BLaER1 treated with 17β-estradiol and CSF1 and Interleukin-3, amounts not matched to agents 10 nM and 100 nM (cell line): ENCODE measurements at regions not wholly inside any gene's neighbourhood (a gene's known extent, or its start where the extent isn't known, plus 50 kb on each side); places are given as distances from the start of the nearest gene placed in this dataset.

Experiments
- H3K27ac ChIP-seq, 11 experiments: shearing (Covaris generic); formaldehyde crosslinking; 2 replicates each; pipeline ENCODE4 v1.8.1; 2022
- H3K27me3 ChIP-seq, 11 experiments: shearing (Covaris generic); formaldehyde crosslinking; 2 replicates each; pipeline ENCODE4 v1.8.1; 2022
- H3K36me3 ChIP-seq, 11 experiments: shearing (Covaris generic); formaldehyde crosslinking; 2 replicates each; pipeline ENCODE4 v1.8.1; 2022
- H3K4me1 ChIP-seq, 10 experiments: shearing (Covaris generic); formaldehyde crosslinking; 2 replicates each; pipeline ENCODE4 v1.8.1; 2022
- H3K4me2 ChIP-seq, 11 experiments: shearing (Covaris generic); formaldehyde crosslinking; 2 replicates each; pipeline ENCODE4 v1.8.1; 2022
- H3K4me3 ChIP-seq, 10 experiments: shearing (Covaris generic); formaldehyde crosslinking; 2 replicates each; pipeline ENCODE4 v1.8.1; 2022
- H3K9ac ChIP-seq, 11 experiments: shearing (Covaris generic); formaldehyde crosslinking; 2 replicates each; pipeline ENCODE4 v1.8.1; 2022
- H3K9me3 ChIP-seq, 11 experiments: shearing (Covaris generic); formaldehyde crosslinking; replicated peaks in 1 of 11; 2 replicates each; pipeline ENCODE4 v1.8.1; 2022
- H4K20me1 ChIP-seq, 11 experiments: shearing (Covaris generic); formaldehyde crosslinking; 2 replicates each; pipeline ENCODE4 v1.8.1; 2022
- Cebpa-rat ChIP-seq, 11 experiments: shearing (Covaris generic); IDR thresholded peaks; 2 replicates each; pipeline ENCODE4 v1.8.1; 2022

GRCh38 chr1:181341026-181341632 lies 142.2 kb upstream of the CACNA1E start:
- H4K20me1 ChIP-seq = no peaks in the 10 kb centered on the region
- TF ChIP-seq Cebpa-rat (IDR thresholded peaks at IDR 0.05) = no peak
- H3K27ac ChIP-seq = no peak overlapping the region
- peaks cover 0 to 22% (median 13%) of the 10 kb centered on the region in 11 experiments; a peak in 9 of 22 replicates for H3K9me3 ChIP-seq
- H3K9ac ChIP-seq = no peak overlapping the region
- H3K4me2 ChIP-seq = no peak overlapping the region
- no peaks in the 10 kb centered on the region for H3K36me3 ChIP-seq
- peaks cover 0 to 10% (median 0%) of the 10 kb centered on the region in 10 experiments; a peak in 5 of 20 replicates for H3K4me1 ChIP-seq
- H3K4me3 ChIP-seq = no peak overlapping the region
- H3K27me3 ChIP-seq = no peaks in the 10 kb centered on the region

- no peak for TF ChIP-seq Cebpa-rat (IDR thresholded peaks at IDR 0.05)
Measured at GRCh38 chr1:181344091-181344490, 139.2 kb upstream of the CACNA1E start.

GRCh38 chr1:181345146-181345545 lies 138.2 kb upstream of the CACNA1E start:
- no peak for TF ChIP-seq Cebpa-rat (IDR thresholded peaks at IDR 0.05)
- Histone ChIP-seq H4K20me1 (no peaks in the 10 kb centered on the region), H3K36me3 (no peaks in the 10 kb centered on the region)

More at GRCh38 chr1:181344091-181344490, 139.2 kb upstream of the CACNA1E start:
- no peak overlapping the region for H3K9ac ChIP-seq
- no peaks in the 10 kb centered on the region for H4K20me1 ChIP-seq
- no peaks in the 10 kb centered on the region for H3K27me3 ChIP-seq
- H3K9me3 ChIP-seq = peaks cover 0 to 5% (median 1%) of the 10 kb centered on the region in 11 experiments; a peak in 4 of 22 replicates
- H3K27ac ChIP-seq = no peak overlapping the region
- no peak overlapping the region for H3K4me3 ChIP-seq
- H3K36me3 ChIP-seq = no peaks in the 10 kb centered on the region
- H3K4me1 ChIP-seq = peaks cover 0 to 10% (median 0%) of the 10 kb centered on the region in 10 experiments; a peak in 4 of 20 replicates
- H3K4me2 ChIP-seq = peak overlapping the region in 5 of 11 experiments; percentile 9 to 40 (median 24); a peak in 8 of 22 replicates

DNA sequence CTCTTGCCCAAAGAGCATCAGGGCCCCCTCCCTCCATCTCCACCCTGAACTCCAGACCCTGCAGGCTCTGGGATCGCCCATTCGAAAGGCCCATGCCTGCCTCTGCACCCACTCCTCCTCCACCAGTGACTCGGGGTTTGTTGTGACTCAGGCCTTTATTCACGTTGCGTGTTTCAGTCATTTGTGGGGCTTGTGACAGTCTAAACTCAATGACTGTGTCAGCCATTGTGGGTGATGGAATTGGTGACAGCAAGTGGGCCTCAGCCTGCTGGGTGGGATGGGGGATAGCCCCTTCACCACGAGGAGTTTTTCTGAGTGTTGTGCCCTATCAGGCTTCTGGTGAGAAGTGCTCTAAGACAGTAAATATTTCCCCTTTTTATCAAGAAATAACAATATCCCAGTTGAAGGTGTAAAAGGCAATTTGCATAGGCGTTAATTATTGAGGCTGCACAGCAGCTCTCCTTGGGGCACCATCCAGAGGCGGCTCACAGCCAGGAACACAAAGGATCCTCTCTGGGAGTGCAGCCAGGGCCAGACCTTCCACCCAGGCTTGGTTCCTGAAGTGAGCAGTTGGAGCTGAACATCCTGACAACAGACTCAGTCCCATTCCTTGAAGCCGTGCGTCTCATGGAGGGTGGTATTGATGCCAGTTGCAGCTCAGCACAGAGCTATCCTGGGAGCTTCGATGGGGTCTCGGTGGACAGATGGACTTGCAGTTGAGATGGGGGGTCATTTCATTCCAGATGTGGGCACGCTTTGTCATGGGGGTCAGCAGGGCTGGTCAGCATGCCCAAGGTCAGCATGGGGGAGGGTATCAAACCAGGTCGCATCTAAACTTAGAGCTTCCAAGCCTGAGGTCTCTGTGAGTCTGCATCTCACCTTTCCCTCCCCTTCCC lies 135.6 kb upstream of the CACNA1E start:
- Histone ChIP-seq H3K9me3 (no peaks in the 10 kb centered on the region), H3K4me1 (peaks cover 0 to 10% (median 0%) of the 10 kb centered on the region in 10 experiments; a peak in 4 of 20 replicates), H3K27ac (no peak overlapping the region), H3K36me3 (no peaks in the 10 kb centered on the region), H4K20me1 (no peaks in the 10 kb centered on the region), H3K27me3 (no peaks in the 10 kb centered on the region), H3K4me2 (no peak overlapping the region), H3K9ac (no peak overlapping the region), H3K4me3 (no peak overlapping the region)
- TF ChIP-seq Cebpa-rat (IDR thresholded peaks at IDR 0.05) = no peak

More at GRCh38 chr1:181345146-181345545, 138.2 kb upstream of the CACNA1E start:
- no peak overlapping the region for H3K27ac ChIP-seq
- no peak overlapping the region for H3K4me3 ChIP-seq
- H3K4me2 ChIP-seq = no peak overlapping the region
- H3K9me3 ChIP-seq = no peaks in the 10 kb centered on the region
- no peaks in the 10 kb centered on the region for H3K27me3 ChIP-seq
- H3K4me1 ChIP-seq = peaks cover 0 to 10% (median 0%) of the 10 kb centered on the region in 10 experiments; a peak in 4 of 20 replicates
- no peak overlapping the region for H3K9ac ChIP-seq

DNA sequence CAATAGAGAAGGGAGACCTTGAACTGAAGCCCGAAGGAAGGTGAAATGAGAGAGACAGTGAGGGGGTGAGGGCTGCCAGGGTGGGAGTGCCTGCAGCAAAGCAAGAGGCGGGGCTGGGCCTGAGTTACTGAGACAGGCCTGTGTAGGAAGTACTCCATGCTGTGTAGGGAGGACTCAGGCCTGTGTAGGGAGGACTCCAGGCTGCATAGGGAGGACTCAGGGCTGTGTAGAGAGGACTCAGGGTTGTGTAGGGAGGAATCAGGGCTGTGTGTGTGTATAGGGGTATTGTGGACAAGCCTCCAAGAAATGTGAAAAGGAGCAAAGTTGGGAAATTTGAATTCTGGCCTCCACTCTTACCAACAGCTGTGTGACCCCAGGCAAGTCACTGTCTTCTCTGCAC lies 133.8 kb upstream of the CACNA1E start:
- Histone ChIP-seq H4K20me1 (no peaks in the 10 kb centered on the region), H3K9ac (no peak overlapping the region), H3K36me3 (no peaks in the 10 kb centered on the region), H3K27me3 (no peaks in the 10 kb centered on the region), H3K4me2 (no peak overlapping the region), H3K4me3 (no peak overlapping the region), H3K9me3 (no peaks in the 10 kb centered on the region), H3K27ac (no peak overlapping the region), H3K4me1 (peaks cover 0 to 2% (median 0%) of the 10 kb centered on the region in 10 experiments; a peak in 4 of 20 replicates)
- TF ChIP-seq Cebpa-rat (IDR thresholded peaks at IDR 0.05) = no peak

- Histone ChIP-seq H3K9me3 (no peaks in the 10 kb centered on the region), H3K9ac (no peak overlapping the region), H3K27me3 (no peaks in the 10 kb centered on the region), H4K20me1 (no peaks in the 10 kb centered on the region), H3K36me3 (no peaks in the 10 kb centered on the region), H3K4me3 (no peak overlapping the region), H3K4me1 (no peaks in the 10 kb centered on the region), H3K27ac (no peak overlapping the region), H3K4me2 (no peak overlapping the region)
- TF ChIP-seq Cebpa-rat (IDR thresholded peaks at IDR 0.05) = no peak
Measured at GRCh38 chr1:181350131-181350530, 133.2 kb upstream of the CACNA1E start.

DNA sequence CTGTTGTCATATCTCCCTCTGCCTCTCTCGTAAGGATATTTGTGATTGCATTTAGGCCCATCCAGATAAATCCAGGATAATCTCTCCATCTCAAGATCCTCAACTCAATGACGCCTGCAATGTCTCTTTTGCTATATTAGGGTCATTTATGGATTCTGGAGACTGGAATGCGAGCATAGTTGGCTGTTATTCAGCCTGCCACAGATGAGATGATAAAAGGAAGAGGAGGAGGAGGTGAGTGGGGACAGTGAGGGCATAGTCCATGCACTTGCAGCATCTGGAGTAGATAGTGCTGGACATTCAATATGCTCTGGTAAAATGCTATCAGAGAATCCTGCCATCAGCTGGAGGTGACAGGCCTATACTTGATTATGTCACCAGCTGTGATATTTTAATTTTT lies 131.6 kb upstream of the CACNA1E start:
- no peak overlapping the region for H3K9ac ChIP-seq
- H4K20me1 ChIP-seq = no peaks in the 10 kb centered on the region
- no peaks in the 10 kb centered on the region for H3K36me3 ChIP-seq
- H3K4me1 ChIP-seq = peaks cover 0 to 6% (median 0%) of the 10 kb centered on the region in 10 experiments; a peak in 6 of 20 replicates
- no peak overlapping the region for H3K27ac ChIP-seq
- H3K4me2 ChIP-seq = no peak overlapping the region
- H3K9me3 ChIP-seq = no peaks in the 10 kb centered on the region
- H3K4me3 ChIP-seq = no peak overlapping the region
- TF ChIP-seq Cebpa-rat (IDR thresholded peaks at IDR 0.05) = no peak
- H3K27me3 ChIP-seq = no peaks in the 10 kb centered on the region

DNA sequence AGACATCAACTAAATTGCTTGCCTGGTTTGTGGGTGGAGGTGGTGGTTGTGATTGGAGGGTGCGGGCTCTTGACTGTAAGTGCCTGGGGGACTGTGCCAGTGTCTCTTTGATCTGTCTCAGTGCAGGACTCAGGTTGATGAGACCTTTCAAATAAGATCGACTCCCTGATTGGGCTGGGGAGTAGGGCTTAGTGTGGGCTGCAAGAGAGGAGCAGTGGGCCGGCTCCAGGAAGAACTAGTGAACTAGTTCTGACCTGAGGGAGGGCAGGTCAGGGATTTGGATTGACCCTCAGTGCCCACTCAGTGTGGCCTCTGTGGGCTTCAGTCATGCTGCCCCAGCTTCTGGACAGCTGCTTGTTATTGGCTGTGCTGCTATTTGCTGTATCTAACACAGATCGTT lies 130.6 kb upstream of the CACNA1E start:
- Histone ChIP-seq H3K27ac (no peak overlapping the region), H4K20me1 (no peaks in the 10 kb centered on the region), H3K27me3 (no peaks in the 10 kb centered on the region), H3K9me3 (no peaks in the 10 kb centered on the region), H3K4me3 (no peak overlapping the region), H3K4me2 (no peak overlapping the region), H3K36me3 (no peaks in the 10 kb centered on the region), H3K4me1 (peaks cover 0 to 13% (median 0%) of the 10 kb centered on the region in 10 experiments; a peak in 6 of 20 replicates), H3K9ac (no peak overlapping the region)
- no peak for TF ChIP-seq Cebpa-rat (IDR thresholded peaks at IDR 0.05)

DNA sequence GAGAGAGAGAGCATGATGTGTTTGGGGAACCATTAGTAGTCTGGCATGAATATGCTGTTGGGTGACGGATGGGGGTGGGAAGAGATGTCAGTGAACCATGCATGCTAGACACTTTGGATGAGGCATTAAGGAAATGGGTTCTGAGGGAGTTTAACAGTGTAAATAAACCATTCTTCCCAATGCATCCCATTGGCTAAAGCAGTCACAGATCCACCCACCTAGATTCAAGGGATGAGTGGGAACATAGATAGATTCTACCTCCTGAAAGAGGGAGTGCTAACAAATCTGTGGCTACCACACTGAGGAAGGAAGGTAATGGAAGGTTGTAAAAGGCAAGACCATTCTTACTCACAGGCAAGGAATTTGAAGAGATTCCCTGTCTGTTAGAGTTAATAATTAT lies 129.8 kb upstream of the CACNA1E start:
- Histone ChIP-seq H4K20me1 (no peaks in the 10 kb centered on the region), H3K27ac (no peak overlapping the region), H3K27me3 (no peaks in the 10 kb centered on the region), H3K9me3 (no peaks in the 10 kb centered on the region), H3K4me1 (peaks cover 0 to 13% (median 0%) of the 10 kb centered on the region in 10 experiments; a peak in 6 of 20 replicates), H3K4me2 (no peak overlapping the region), H3K36me3 (no peaks in the 10 kb centered on the region), H3K9ac (no peak overlapping the region), H3K4me3 (no peak overlapping the region)
- no peak for TF ChIP-seq Cebpa-rat (IDR thresholded peaks at IDR 0.05)
